H54 (cell line): ENCODE measurements at regions not wholly inside any gene's neighbourhood (a gene's known extent, or its start where the extent isn't known, plus 50 kb on each side); places are given as distances from the start of the nearest gene placed in this dataset.

ENCODE experiments used
- DNase-seq: peaks from one replicate; pipeline ENCODE4 v3.0.0; 2011; ENCODE audit warnings: low spot score, mixed read lengths; ENCODE audit not compliant: insufficient read length
- FAIRE-seq: peaks from 3 replicates; lab custom pipeline; 2011; peaks lifted over from hg19 to GRCh38; lab: Jason Lieb, UNC
- POLR2A ChIP-seq: IDR thresholded peaks from 2 replicates; pipeline ENCODE4 v1.6.1; 2011; ENCODE audit warnings: low read depth, mild to moderate bottlenecking, low read length

DNA sequence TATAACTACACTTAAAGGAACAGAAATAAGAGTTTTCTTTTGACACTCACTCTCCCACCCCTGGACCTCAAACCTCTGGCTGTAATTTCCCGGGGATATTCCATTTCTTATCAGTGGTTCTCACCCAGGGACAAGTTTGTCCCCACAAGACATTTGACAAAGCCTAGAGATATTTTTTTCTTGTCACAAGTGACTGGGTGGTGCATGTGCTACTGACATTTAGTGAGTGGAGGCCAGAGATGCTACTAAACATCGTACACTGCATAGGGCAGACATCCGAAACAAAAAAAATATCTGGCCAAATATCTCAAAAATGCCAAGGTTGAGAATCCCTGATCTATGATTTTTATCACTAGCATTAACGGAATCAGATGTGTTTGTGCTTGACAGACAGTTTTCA lies 168.0 kb upstream of the FRMD4B start:
- TF ChIP-seq POLR2A: no peak
- FAIRE-seq (no peak), DNase-seq (no peak)

DNA sequence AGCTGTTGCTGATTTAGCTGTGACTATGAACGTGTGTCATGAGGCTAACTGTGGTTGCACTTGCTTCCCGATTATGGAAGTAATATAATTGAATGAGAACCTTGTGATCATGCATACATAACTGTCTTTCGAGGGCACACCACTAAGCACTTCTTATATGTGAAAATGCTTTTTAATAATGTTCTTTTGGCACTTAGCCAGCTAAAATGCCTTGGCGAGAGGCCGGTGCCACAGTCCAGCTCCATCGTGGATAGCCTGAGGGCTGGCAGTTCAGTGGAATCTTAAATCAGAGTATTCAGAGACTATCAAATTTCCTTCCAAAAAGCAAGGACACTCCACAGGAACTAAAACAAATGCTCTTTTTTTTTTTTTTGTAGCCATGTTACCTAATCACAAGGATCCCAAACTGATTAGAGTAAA lies 161.6 kb upstream of the FRMD4B start:
- TF ChIP-seq POLR2A: no peak
- DNase-seq (no peak), FAIRE-seq (no peak)

DNA sequence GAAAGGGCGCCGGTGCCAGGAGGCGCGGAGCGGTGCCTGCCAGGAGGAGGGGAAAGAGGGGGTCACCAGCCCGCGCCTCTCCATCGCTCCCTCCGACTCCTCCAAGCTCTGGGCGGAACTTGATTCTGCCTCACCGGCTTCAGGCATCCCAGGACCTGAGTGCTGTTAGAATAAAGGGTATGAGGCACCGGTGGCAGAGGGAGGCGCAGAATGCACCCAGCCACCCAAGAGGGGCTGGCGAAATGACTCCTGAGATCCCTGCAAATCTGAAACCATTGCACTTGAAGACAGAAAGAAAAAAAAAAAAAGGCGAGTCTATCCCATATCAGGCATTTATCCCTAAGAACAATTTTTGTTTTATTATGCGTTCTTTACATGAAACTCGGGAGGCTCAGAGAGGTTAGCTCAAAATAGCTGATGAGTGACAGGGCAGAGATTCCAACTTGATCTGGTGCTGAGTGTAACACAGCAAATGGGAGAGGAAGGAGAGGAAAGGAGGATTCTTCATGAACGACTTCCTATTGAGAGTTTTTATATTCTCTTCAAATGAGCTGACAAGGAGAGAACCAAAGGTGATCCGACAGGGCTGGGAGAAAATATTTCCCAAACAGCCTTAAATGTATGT lies 157.0 kb upstream of the FRMD4B start:
- no peak for DNase-seq
- TF ChIP-seq POLR2A: no peak
- FAIRE-seq: no peak

DNA sequence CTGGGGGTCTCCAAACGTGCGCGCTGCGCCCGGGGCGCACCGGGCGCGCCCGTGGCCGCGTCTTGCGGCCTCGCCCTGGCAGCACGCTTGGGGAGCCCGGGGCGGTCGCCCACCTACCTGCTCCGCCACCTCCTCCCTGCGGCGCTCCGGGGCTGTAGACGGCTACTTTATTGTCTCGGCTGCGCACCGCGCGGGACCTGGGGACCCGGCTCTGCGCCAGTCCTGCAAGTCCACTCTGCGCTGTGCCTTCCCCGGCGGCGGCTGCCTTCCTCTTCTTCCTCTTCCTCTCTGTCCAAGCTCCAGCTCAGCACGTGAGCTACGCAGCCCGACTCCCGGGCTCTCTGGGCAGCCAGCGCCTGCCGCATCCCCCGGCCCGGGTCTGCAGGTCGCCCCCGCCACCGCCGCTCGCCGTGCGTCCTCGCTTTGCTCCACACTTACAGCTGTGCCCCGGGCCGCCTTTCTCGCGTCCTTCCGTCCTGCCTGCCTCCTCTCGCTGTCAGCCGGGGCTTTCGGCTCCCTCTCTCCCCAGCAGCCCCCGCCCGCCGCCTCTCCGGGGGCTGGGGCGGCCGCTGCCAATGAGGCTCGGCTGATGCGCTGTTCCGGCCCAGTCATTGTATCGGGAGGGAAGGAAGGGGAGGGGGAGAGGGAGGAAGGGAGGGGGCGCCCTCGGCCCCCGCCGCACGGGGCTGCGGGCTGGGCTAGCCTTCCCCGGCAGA lies 156.4 kb upstream of the FRMD4B start:
- DNase-seq (no peak), FAIRE-seq (no peak)
- no peak for TF ChIP-seq POLR2A

DNA sequence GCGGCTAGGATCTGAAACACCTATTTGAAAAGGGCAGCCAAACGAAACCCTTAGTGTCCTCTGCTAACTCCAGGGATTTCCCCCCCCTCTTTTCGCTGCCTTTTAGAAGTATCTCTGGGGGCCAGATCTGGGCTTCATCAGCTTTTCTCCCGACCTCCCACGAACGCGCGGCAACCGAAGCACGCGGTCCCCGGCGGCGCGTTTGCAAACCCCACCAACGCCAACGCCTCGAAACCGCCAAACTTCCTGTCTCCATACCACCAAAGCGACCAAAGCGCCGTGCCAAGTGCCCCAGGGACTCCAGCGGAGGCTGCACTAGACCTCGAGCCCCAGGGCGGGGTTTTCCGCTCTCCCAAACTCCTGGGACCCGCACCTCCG lies 155.8 kb upstream of the FRMD4B start:
- DNase-seq (no peak), FAIRE-seq (no peak)
- no peak for TF ChIP-seq POLR2A

DNA sequence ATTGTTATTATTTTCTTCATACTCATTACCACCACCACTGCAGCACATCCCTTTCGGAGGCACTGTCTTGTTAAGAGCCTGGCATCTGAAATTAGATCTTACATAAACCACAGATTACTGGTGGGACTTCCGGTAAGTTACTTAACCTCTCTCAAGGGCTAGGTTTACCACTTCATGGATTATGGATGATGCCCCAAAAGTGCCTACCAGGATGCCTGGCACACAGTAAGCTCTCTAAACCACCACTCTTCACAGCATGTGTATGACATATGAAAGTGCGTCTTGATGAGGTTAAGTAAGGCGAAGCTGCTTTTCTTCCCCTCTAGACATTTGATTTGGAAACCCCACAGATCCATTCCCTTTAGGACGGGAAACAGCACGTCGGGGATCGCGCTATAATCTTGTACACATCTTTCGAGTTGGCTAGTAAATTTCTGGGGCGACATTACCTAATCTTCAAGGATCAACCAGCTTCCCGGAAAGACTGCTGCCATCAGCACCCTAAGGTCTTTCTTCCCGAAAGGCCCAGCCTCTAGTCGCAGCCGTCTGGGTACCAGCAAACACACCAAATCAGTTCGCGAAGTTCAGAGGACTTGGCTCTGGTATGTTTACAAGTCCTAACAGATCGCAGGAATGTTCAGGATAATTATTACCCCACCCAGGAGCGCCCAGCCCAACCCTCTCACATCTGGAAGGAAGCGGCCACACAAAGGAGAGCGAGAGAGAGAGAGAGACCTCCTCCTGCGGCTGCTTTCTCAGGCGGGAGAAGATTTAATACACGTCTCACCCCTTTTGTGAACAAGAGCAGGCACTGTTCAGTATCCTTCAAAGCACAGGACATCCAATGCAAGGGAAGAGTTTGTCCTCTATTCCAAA lies 155.1 kb upstream of the FRMD4B start:
- FAIRE-seq (no peak), DNase-seq (no peak)
- TF ChIP-seq POLR2A: no peak

DNA sequence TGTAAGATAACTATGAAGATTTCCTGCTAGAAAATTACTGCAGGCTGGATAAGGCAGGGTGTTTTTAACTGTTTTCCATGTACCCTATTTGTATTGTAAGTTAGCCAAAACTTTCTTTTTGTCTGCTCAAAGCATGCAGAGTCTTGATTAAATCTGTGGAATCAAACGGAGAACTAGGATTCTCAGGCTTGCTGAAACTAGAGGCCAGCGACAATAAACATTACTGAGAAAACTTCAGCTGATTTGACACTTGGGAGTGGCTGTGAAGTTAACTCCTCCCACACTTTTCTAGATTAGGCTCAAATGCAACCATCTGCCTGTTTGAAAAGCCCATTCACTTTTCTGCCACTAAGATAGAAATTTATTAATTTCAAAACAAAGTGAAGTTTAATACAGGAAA lies 153.2 kb upstream of the FRMD4B start:
- no peak for TF ChIP-seq POLR2A
- FAIRE-seq: no peak
- no peak for DNase-seq

DNA sequence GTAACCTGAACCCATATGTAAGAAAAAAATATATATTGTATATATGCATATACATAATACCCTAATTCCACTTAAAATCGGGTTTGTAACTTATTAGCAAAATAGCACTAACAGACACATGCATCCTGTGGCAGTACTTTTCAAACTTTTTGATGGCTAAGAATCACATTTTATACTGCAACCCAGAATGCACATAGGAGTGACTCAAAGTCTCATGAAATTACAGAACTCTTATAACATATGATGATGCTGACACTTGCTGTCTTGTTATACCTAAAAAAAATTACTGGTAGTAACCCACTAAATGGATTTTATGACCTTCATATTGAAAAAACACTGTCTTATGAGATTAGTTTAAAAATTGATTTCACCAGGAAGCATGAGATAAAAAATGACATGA lies 152.4 kb upstream of the FRMD4B start:
- no peak for TF ChIP-seq POLR2A
- DNase-seq: no peak

DNA sequence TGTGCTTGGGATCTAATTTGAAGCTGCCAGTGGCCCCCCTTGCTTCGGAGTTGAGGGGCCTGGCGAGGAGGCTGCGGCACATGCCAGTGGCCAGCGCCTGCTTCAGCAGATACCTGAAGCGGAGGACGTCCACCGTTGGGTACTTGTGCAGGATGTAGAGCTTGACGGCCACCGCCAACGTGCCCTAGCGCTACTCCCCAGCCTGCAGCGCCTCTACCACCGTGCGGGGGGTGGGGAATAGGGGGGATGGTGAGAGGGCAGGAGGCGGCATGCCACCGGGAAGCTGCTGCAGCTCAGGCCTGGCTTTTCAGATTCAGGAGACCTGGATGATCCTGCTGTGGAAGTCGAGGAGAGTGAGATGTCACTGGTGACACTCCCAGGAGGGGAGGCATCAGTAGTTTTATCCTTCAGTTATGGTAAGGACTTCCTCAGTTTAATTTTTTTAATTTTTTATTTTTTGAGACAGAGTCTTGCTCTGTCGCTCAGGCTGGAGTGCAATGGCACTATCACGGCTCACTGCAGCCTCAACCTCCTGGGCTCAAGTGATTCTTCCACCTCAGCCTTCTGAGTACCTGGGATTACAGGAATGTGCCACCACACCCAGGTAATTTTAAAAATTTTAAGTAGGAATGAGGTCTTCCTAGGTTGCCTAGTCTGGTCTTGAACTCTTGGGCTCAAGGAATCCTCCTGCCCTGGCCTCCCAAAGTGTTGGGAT lies 150.6 kb upstream of the FRMD4B start:
- no peak for FAIRE-seq
- DNase-seq: no peak
- no peak for TF ChIP-seq POLR2A

More for the DNA sequence above, 152.4 kb upstream of the FRMD4B start:
- no peak for FAIRE-seq

DNA sequence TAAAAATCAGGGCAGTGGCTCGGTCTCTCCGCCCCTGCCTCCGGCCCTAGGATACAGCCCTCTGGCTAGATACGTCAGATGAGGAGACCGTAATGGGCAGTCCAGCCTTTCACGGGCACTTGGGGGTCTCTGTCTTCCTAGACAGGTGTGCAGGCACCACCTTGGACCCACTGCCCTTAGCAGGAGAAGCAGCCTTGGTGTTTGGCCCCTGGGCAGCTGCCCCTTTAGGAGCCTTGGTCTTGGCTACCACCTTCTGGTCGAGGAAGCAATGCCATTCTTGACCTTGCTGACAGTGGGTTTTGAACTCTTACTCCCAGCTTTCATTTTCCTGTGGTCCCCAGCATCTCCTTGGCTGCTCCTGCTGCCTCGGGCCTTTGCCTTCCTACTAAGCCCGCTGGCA lies 149.7 kb upstream of the FRMD4B start:
- FAIRE-seq: no peak
- no peak for TF ChIP-seq POLR2A
- DNase-seq: no peak

DNA sequence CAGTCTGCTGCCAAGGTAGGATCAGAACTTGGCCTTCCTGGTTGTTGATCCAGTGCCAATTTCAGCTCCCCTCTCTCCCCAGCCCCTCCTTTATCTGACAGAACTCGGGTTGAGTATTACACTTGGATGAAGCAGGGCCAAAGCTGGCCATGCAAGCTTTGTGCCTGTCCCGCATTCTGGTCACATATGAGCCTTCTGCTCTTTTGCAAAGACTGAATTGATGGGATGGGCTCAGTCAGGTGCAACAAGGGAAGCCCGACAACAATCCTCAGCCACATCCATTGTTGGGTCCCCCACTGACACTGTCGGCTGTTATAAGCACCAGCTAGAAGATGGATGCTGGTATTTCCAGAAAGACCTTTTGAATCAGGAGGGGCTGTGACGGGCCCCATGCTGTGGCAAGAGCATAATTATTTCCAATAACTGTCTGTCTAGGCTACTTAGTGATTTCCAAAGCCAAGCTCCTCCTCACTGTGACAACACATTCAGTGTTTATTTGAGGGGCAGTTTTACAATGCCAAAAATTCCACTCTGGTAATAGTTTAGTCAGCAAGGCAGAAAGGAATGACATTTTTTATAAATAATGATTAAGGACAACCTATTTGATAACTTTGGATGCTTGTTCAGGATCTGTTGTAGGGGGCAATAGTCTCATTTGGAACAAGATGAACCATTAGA lies 146.8 kb upstream of the FRMD4B start:
- no peak for FAIRE-seq

DNA sequence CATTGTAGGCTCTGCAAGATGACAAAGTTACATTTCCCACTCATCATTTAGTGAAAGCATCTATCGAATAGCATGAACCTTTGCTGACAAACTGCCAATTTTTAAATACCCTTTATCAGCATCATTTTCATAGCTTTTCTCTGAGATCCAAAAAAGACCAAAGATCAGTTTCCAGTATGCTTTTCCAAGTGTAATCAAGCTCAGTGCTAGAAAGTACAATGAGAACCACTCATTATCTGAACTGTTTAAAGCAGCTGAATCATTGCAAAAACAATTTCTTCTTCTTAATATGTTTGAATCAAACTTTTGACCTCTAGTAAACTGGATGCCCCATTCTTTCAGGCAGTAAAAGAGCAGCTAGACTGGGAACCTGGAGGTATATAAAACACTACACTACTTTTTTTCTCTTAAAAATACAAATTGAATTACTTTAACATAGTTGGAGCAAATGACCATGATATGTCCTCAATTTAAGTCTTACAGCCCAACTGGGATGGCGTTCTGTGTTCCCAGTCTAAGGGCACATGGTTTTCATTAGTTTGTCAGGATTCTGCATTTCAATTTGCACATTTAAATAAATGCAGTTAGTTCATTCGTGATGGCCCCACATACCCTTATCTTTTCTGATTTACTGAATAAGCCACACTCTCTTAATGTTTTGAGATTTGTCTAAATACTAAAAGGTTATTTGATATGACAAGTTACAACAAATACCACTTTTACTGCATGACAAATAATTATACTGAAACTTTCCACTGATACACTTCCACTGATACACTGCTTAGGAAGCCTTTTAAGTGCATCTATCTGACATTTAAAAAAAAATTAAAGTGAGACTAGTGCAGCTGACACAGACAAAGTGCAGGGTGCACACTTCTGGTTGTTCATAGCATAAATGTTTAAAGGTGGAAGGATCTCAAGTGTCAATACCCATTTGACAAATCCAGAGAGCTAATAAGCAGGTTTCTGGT lies 146.0 kb upstream of the FRMD4B start:
- TF ChIP-seq POLR2A: no peak
- DNase-seq (no peak), FAIRE-seq (no peak)

More for the DNA sequence above, 146.8 kb upstream of the FRMD4B start:
- no peak for DNase-seq
- TF ChIP-seq POLR2A: no peak
